Caco-2 (cell line): ENCODE measurements at regions not wholly inside any gene's neighbourhood (a gene's known extent, or its start where the extent isn't known, plus 50 kb on each side); places are given as distances from the start of the nearest gene placed in this dataset.

Source experiments
- BruUV-seq: library from RNA; stranded (reverse); fragments of 400-500 nt; replicated peaks from 2 replicates; lab custom pipeline; 2021; lab: Mats Ljungman, UMichigan
- CTCF ChIA-PET: fragments of 300-600 bp; sonication (Branson Sonifier 250); formaldehyde crosslinking; loops from one replicate; lab custom pipeline; 2022; ENCODE audit warnings: antibody characterized with exemption; lab: Charles Lee
- POLR2A ChIA-PET: fragments of 300-600 bp; sonication (Branson Sonifier 250); formaldehyde crosslinking; loops from one replicate; lab custom pipeline; 2022; ENCODE audit warnings: antibody characterized with exemption; lab: Charles Lee
- DNase-seq, 2 experiments: peaks; one replicate each; pipeline versions ENCODE4 v3.0.0 to v3.0.0-alpha.2; 2020 to 2022
- H3K27me3 ChIP-seq: replicated peaks from 2 replicates; pipeline ENCODE4 v1.6.0; 2011; ENCODE audit warnings: low read length; ENCODE audit not compliant: control insufficient read depth, insufficient read depth
- H3K36me3 ChIP-seq: 2 replicates; pipeline ENCODE4 v1.5.1; 2011; ENCODE audit warnings: low read length; ENCODE audit not compliant: control insufficient read depth, insufficient read depth
- H3K4me1 ChIP-seq: fragments of 250-450 bp; sonication (Bioruptor Pico); 2 replicates; pipeline ENCODE4 v1.5.1; 2020; ENCODE audit warnings: mild to moderate bottlenecking
- H3K4me3 ChIP-seq: 2 replicates; pipeline ENCODE4 v1.5.1; 2011; ENCODE audit warnings: low read depth, mild to moderate bottlenecking, control low read depth, low read length
- H3K9me3 ChIP-seq: fragments of 250-450 bp; sonication (Bioruptor Pico); 2 replicates; pipeline ENCODE4 v1.5.1; 2020; ENCODE audit warnings: mild to moderate bottlenecking, moderate library complexity
- H3K27ac Mint-ChIP-seq: one replicate; pipeline ENCODE4 v1.8.0; 2022; ENCODE audit warnings: mixed read lengths; ENCODE audit not compliant: unreplicated experiment
- H3K27me3 Mint-ChIP-seq: one replicate; pipeline ENCODE4 v1.8.0; 2022; ENCODE audit warnings: mixed read lengths; ENCODE audit not compliant: insufficient read depth, unreplicated experiment
- H3K36me3 Mint-ChIP-seq: one replicate; pipeline ENCODE4 v1.8.0; 2022; ENCODE audit warnings: mild to moderate bottlenecking, mixed read lengths; ENCODE audit not compliant: insufficient read depth, unreplicated experiment
- H3K4me1 Mint-ChIP-seq: one replicate; pipeline ENCODE4 v1.8.0; 2022; ENCODE audit warnings: low read depth, mixed read lengths; ENCODE audit not compliant: unreplicated experiment
- H3K4me3 Mint-ChIP-seq: one replicate; pipeline ENCODE4 v1.8.0; 2022; ENCODE audit warnings: mild to moderate bottlenecking, moderate library complexity, mixed read lengths; ENCODE audit not compliant: unreplicated experiment
- H3K9me3 Mint-ChIP-seq: one replicate; pipeline ENCODE4 v1.8.0; 2022; ENCODE audit warnings: mixed read lengths; ENCODE audit not compliant: unreplicated experiment
- CTCF ChIP-seq, 2 experiments: fragments of 200-600 bp in 1 of 2; IDR thresholded peaks; 1 replicate in 1 of 2; 2 replicates in 1 of 2; pipeline versions ENCODE4 v1.5.1 to v1.8.0; 2011 to 2022; ENCODE audit warnings: antibody characterized with exemption in 1 of 2, control low read depth in 1 of 2, inconsistent platforms in 1 of 2, low read depth in 1 of 2, low read length in 1 of 2, mild to moderate bottlenecking in 1 of 2, moderate library complexity in 1 of 2; ENCODE audit not compliant: insufficient read depth in 1 of 2, severe bottlenecking in 1 of 2, unreplicated experiment in 1 of 2
- intact Hi-C: fragments of 100-400 bp; cut with micrococcal nuclease; formaldehyde crosslinking; loops from one replicate; pipeline ENCODE4 v1.10.0; 2022; ENCODE audit not compliant: unreplicated experiment

- Mint-ChIP-seq H3K4me1 (no peaks in the 10 kb centered on the region), H3K36me3 (no peaks in the 10 kb centered on the region), H3K9me3 (peaks cover 9% of the 10 kb centered on the region), H3K27me3 (no peaks in the 10 kb centered on the region), H3K4me3 (no peak overlapping the region), H3K27ac (no peak overlapping the region)
- Histone ChIP-seq H3K36me3 (no peaks in the 10 kb centered on the region), H3K4me3 (no peak overlapping the region), H3K27me3 (no peaks in the 10 kb centered on the region), H3K9me3 (no peaks in the 10 kb centered on the region), H3K4me1 (no peaks in the 10 kb centered on the region)
- ChIA-PET POLR2A (no interaction called here), CTCF (no interaction called here)
- DNase-seq: no peak
- intact Hi-C loops: no loop called here
- BruUV-seq: no TSS peak
- no peak for TF ChIP-seq CTCF (IDR thresholded peaks at IDR 0.05; ENCODE audit: insufficient read depth in 1 of 2, low read depth in 1 of 2, low read length in 1 of 2, severe bottlenecking in 1 of 2, unreplicated experiment in 1 of 2)
Observed at GRCh38 chr6:2407525-2407924, 162.1 kb upstream of the GMDS start.

- BruUV-seq: no TSS peak
- H3K27ac Mint-ChIP-seq: no peak overlapping the region
- POLR2A ChIA-PET: no interaction called here
- DNase-seq: no peak
- TF ChIP-seq CTCF (IDR thresholded peaks at IDR 0.05; ENCODE audit: insufficient read depth in 1 of 2, low read depth in 1 of 2, low read length in 1 of 2, severe bottlenecking in 1 of 2, unreplicated experiment in 1 of 2): no peak
- H3K4me3 ChIP-seq: no peak overlapping the region
- no peaks in the 10 kb centered on the region for H3K4me1 ChIP-seq
- no peaks in the 10 kb centered on the region for H3K36me3 Mint-ChIP-seq
- no peaks in the 10 kb centered on the region for H3K4me1 Mint-ChIP-seq
- CTCF ChIA-PET: no interaction called here
- H3K9me3 Mint-ChIP-seq: peaks cover 9% of the 10 kb centered on the region
- H3K27me3 Mint-ChIP-seq: no peaks in the 10 kb centered on the region
- no peaks in the 10 kb centered on the region for H3K9me3 ChIP-seq
- no peaks in the 10 kb centered on the region for H3K36me3 ChIP-seq
- H3K27me3 ChIP-seq: no peaks in the 10 kb centered on the region
- H3K4me3 Mint-ChIP-seq: no peak overlapping the region
- intact Hi-C loops: no loop called here
Observed at GRCh38 chr6:2404211-2404929, 159.0 kb upstream of the GMDS start.

- CTCF ChIA-PET: interaction anchor here (0.7 kb wide), 1 partner anchor 178 kb away, joined by 3 read pairs; no protein-coding TSS in a partner anchor
Observed at GRCh38 chr6:2403546-2403945, 158.1 kb upstream of the GMDS start.

More at GRCh38 chr6:2403546-2403945, 158.1 kb upstream of the GMDS start:
- no peak for DNase-seq
- BruUV-seq: no TSS peak
- H3K4me1 ChIP-seq: no peaks in the 10 kb centered on the region
- no peaks in the 10 kb centered on the region for H3K36me3 Mint-ChIP-seq
- peaks cover 9% of the 10 kb centered on the region for H3K9me3 Mint-ChIP-seq
- no peak for TF ChIP-seq CTCF (IDR thresholded peaks at IDR 0.05; ENCODE audit: insufficient read depth in 1 of 2, low read depth in 1 of 2, low read length in 1 of 2, severe bottlenecking in 1 of 2, unreplicated experiment in 1 of 2)
- no peak overlapping the region for H3K27ac Mint-ChIP-seq
- no peaks in the 10 kb centered on the region for H3K27me3 Mint-ChIP-seq
- H3K4me1 Mint-ChIP-seq: no peaks in the 10 kb centered on the region
- POLR2A ChIA-PET: no interaction called here
- no peak overlapping the region for H3K4me3 ChIP-seq
- H3K36me3 ChIP-seq: no peaks in the 10 kb centered on the region
- H3K9me3 ChIP-seq: no peaks in the 10 kb centered on the region
- no peak overlapping the region for H3K4me3 Mint-ChIP-seq
- no peaks in the 10 kb centered on the region for H3K27me3 ChIP-seq
- intact Hi-C loops: no loop called here
